ENCODE measurements at regions not wholly inside any gene's neighbourhood (a gene's known extent, or its start where the extent isn't known, plus 50 kb on each side); places are given as distances from the start of the nearest gene placed in this dataset.

GRCh38 chr2:228624733-228625132, 443.2 kb upstream of the SPHKAP start:
- H3K4me3 ChIP-seq, result no peak overlapping the region
- no peak for TF ChIP-seq CTCF (IDR thresholded peaks at IDR 0.05)
- no peak overlapping the region for H3K27ac ChIP-seq
- DNase-seq (ENCODE audit: low spot score), result no peak

DNA sequence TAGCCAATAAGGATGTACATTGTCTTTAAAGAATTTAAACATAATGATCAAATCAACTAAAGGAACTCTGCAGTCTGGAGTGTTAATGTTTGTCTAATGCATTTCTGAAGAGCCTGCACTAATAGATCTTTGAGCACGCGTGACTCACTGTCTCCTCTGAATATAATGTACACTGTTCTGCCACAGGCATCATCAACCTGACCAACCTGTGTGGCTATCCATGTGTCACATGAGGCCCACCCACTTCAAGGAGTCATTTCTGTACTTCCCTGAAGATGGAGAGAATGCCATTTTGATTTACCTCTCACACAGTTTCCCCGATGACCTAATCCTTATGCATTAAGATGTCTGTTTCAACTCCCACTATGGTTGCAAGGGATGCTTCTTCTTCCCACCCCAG, 434.0 kb upstream of the SPHKAP start:
- Histone ChIP-seq H3K4me3 (no peak overlapping the region), H3K27ac (no peak overlapping the region)
- TF ChIP-seq CTCF (IDR thresholded peaks at IDR 0.05), result no peak
- DNase-seq (ENCODE audit: low spot score), result no peak

GRCh38 chr2:228614741-228615140, 433.3 kb upstream of the SPHKAP start:
- no peak for TF ChIP-seq CTCF (IDR thresholded peaks at IDR 0.05)
- Histone ChIP-seq H3K4me3 (no peak overlapping the region), H3K27ac (no peak overlapping the region)
- DNase-seq (ENCODE audit: low spot score), result no peak

DNA sequence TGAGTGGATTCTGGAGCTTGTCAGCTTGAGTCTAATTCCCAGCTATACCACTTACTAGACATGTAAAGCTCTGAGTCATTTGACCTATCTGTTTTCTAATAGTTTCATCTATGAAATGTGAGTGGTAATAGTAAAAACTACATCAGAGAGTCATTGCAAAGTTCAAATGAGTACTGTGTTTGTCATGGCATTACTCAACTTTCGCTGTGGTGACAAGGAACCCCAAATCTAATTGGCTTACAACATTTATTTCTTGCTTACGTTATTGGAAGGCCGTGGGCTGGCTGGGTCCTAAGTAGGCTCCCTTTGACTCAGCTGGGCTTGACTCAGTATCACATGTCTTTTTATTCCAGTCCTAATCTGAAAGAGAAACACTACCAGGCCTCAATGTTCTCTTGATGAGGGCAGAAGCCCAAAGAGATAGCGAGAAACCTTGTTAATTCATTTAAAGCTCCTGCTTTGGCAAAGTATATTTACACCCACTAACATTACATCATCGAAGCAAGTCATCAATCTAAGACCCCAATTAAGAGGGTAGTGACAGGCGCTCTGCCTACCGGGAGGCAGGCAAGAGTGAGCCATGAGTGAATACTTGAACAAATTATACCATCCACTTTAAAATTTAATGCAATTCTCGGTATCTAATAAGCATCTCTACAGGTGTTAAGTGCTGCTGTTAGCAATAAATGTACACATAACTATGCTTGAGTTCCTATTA, 431.8 kb upstream of the SPHKAP start:
- Histone ChIP-seq H3K27ac (no peak overlapping the region), H3K4me3 (no peak overlapping the region)
- TF ChIP-seq CTCF (IDR thresholded peaks at IDR 0.05), result no peak
- no peak for DNase-seq (ENCODE audit: low spot score)

DNA sequence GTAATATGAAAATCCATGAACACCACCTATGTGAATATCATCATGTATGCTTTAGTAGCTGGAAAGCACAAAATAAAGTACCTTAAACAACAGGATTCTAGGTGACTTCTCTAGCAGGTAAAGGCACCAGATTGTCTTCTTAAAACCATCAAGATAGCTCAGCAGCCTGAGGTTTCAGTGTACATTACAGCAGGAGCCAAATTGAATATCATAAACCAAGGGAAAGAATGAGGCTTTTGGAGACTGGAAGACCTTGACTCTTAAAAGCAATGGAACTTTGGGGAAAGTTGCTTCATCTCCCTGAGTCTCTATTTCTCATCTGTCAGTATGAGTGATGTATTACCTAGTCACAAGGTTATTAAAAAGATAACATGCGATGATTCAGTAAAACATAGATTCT, 429.7 kb upstream of the SPHKAP start:
- no peak for TF ChIP-seq CTCF (IDR thresholded peaks at IDR 0.05)
- no peak overlapping the region for H3K4me3 ChIP-seq
- H3K27ac ChIP-seq, result no peak overlapping the region
- no peak for DNase-seq (ENCODE audit: low spot score)

- Histone ChIP-seq H3K4me3 (no peak overlapping the region), H3K27ac (no peak overlapping the region)
- DNase-seq (ENCODE audit: low spot score), result no peak
- TF ChIP-seq CTCF (IDR thresholded peaks at IDR 0.05), result no peak
These were observed 420.8 kb upstream of the SPHKAP start for GRCh38 chr2:228602288-228602687.

DNA sequence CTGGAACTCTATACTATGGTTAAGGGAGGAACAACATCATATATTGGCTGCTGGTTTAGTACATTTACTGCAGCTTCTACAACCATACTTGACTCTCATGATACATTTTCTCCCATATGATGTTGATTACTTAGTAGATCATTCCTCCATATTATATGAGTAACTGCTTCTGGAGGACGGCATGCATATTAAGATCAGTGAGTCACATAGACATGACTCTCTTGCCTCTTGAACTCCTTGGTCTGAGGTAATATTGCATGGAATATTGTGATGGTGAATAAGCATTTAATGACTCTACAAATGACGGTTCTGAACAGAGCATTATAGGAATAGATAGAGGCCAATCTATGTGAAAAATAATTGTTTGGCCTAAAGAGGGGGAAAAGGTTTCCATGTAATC, 418.8 kb upstream of the SPHKAP start:
- Histone ChIP-seq H3K27ac (no peak overlapping the region), H3K4me3 (no peak overlapping the region)
- TF ChIP-seq CTCF (IDR thresholded peaks at IDR 0.05), result no peak
- no peak for DNase-seq (ENCODE audit: low spot score)
